ENCODE measurements at regions not wholly inside any gene's neighbourhood (a gene's known extent, or its start where the extent isn't known, plus 50 kb on each side); places are given as distances from the start of the nearest gene placed in this dataset.
A peak's percentile ranks its signal among the peaks of the same experiment; 100 is the strongest.

DNA sequence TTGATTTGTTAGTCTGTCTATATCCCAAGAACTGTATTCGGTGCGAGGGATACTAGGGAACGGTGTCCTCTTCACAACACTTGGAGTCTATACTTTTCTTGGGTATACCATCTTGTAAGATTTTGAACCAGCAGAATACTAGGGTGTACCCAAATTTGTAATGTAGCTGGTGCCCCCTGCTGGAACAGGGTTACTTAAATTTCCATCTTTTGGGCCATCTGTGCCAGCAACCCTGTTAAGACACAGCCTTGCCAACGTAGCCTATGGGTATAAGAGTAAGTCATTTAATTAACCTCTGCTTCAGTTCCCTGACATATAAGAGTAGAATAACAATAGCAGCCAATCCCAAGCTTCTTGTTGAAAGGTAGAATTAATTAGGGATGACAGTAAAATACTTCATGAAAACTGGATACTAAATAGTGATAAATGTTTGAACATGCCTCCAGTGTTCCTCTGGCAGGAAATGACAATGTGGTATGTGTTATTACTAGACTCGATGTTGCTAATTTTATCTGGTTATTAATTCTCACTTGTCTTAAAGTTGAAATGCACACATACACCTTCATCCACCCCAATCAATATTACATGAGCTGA lies 607.6 kb downstream of the FGF9 start:
- Histone ChIP-seq H2BK5ac (ENCODE audit: low read depth, low read length, poor library complexity, severe bottlenecking) (no peak overlapping the region), H4K20me1 (ENCODE audit: insufficient read depth, low read length) (no peaks in the 10 kb centered on the region), H3K56ac (ENCODE audit: extremely low read depth, insufficient read depth, low read length) (no peak overlapping the region), H3K4me3 (ENCODE audit: insufficient read depth, low read depth, low read length) (no peak overlapping the region), H3K9me1 (ENCODE audit: insufficient read depth, low read length) (no peaks in the 10 kb centered on the region), H2AK5ac (ENCODE audit: low read depth, low read length) (no peak overlapping the region), H2BK20ac (ENCODE audit: low read depth, low read length) (0 out of 2 replicates have a peak overlapping the region, but pooled peaks have one; percentile 28), H3K23ac (ENCODE audit: low read depth, low read length) (no peak overlapping the region), H3K14ac (replicated peaks; ENCODE audit: low read depth, low read length) (no peak overlapping the region), H3K36me3 (ENCODE audit: control insufficient read depth, insufficient read depth, low read length) (no peaks in the 10 kb centered on the region), H3K79me1 (ENCODE audit: low read depth in 1 of 2, low read length in 2 of 2) (no peaks in the 10 kb centered on the region), H2BK15ac (ENCODE audit: low read depth, low read length) (no peak overlapping the region), H3K27ac (ENCODE audit: insufficient read depth, low read length) (no peak overlapping the region), H4K5ac (ENCODE audit: low read depth, low read length) (no peak overlapping the region), H3K4me2 (ENCODE audit: low read depth, low read length) (no peak overlapping the region), H3K4me1 (ENCODE audit: control insufficient read depth, insufficient read depth, low read length) (no peaks in the 10 kb centered on the region; the same call in 1 of the 2 replicates), H3K18ac (ENCODE audit: low read depth, low read length) (no peak overlapping the region), H3K9ac (ENCODE audit: low read depth, low read length) (no peak overlapping the region), H3K27me3 (ENCODE audit: control insufficient read depth, insufficient read depth, low read length) (no peaks in the 10 kb centered on the region; the same call in 1 of the 2 replicates), H4K91ac (ENCODE audit: insufficient read depth, low read depth, low read length) (no peak overlapping the region), H3K9me3 (ENCODE audit: control insufficient read depth, insufficient read depth, low read length) (no peaks in the 10 kb centered on the region), H2AFZ (replicated peaks; ENCODE audit: low read length, poor library complexity) (no peak overlapping the region), H2BK120ac (ENCODE audit: low read depth, low read length) (no peak overlapping the region; the same call in 1 of the 2 replicates), H4K8ac (ENCODE audit: low read depth in 2 of 2, low read length in 2 of 2) (no peak overlapping the region), H2AK9ac (replicated peaks; ENCODE audit: low read depth, low read length, poor library complexity) (no peak overlapping the region), H3K4ac (ENCODE audit: low read depth, low read length) (no peak overlapping the region)
- no CpG with 5 or more reads among the region's 5 CpGs for WGBS, 2 experiments (ENCODE audit: extremely low coverage in 2 of 2, insufficient read length in 1 of 2)
- CTCF ChIA-PET, result interaction anchor here (0.7 to 2.3 kb wide), 4 partner anchors 211 to 641 kb away, joined by 3 to 5 read pairs (median 3); no protein-coding TSS in a partner anchor
- in situ Hi-C loops (cut with MboI; ENCODE audit: low sequenced_read_pairs), result no loop called here
- intact Hi-C loops (cut with micrococcal nuclease), result loop anchor here (1.0 to 10.0 kb wide), 8 partner anchors 204 to 653 kb away; partner anchors contain the start of gene FGF9
- TF ChIP-seq RFX5 (IDR thresholded peaks at IDR 0.05; ENCODE audit: low read depth, low read length) (no peak), BHLHE40 (IDR thresholded peaks at IDR 0.05; ENCODE audit: low read depth, low read length) (no peak), NFE2L2 (IDR thresholded peaks at IDR 0.05; ENCODE audit: low read depth, low read length) (no peak), SMC3 (IDR thresholded peaks at IDR 0.05; ENCODE audit: low read depth, low read length) (peak; percentile 81), FOS (IDR thresholded peaks at IDR 0.05; ENCODE audit: low read depth, low read length) (no peak), RAD21 (IDR thresholded peaks at IDR 0.05; ENCODE audit: low read length) (peak; percentile 78), POLR2A (IDR thresholded peaks at IDR 0.05; ENCODE audit: low read depth, low read length) (no peak), CEBPB (IDR thresholded peaks at IDR 0.05; ENCODE audit: low read depth, low read length) (no peak), USF2 (IDR thresholded peaks at IDR 0.05; ENCODE audit: low read depth, low read length) (no peak), CHD1 (IDR thresholded peaks at IDR 0.05; ENCODE audit: low read depth, low read length) (no peak), MAFK (IDR thresholded peaks at IDR 0.05; ENCODE audit: low read depth, low read length) (no peak), RCOR1 (IDR thresholded peaks at IDR 0.05; ENCODE audit: insufficient replicate concordance, low read length) (no peak), MAZ (IDR thresholded peaks at IDR 0.05; ENCODE audit: borderline replicate concordance, low read depth, low read length) (no peak), MXI1 (IDR thresholded peaks at IDR 0.05; ENCODE audit: borderline replicate concordance, low read depth, low read length) (no peak)
- TF ChIP-seq, protein P1, sequence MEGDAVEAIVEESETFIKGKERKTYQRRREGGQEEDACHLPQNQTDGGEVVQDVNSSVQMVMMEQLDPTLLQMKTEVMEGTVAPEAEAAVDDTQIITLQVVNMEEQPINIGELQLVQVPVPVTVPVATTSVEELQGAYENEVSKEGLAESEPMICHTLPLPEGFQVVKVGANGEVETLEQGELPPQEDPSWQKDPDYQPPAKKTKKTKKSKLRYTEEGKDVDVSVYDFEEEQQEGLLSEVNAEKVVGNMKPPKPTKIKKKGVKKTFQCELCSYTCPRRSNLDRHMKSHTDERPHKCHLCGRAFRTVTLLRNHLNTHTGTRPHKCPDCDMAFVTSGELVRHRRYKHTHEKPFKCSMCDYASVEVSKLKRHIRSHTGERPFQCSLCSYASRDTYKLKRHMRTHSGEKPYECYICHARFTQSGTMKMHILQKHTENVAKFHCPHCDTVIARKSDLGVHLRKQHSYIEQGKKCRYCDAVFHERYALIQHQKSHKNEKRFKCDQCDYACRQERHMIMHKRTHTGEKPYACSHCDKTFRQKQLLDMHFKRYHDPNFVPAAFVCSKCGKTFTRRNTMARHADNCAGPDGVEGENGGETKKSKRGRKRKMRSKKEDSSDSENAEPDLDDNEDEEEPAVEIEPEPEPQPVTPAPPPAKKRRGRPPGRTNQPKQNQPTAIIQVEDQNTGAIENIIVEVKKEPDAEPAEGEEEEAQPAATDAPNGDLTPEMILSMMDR (conservative IDR thresholded peaks at IDR 0.05; ENCODE audit: low read depth, low read length), result peak; percentile 69
- TF ChIP-seq, protein P2, sequence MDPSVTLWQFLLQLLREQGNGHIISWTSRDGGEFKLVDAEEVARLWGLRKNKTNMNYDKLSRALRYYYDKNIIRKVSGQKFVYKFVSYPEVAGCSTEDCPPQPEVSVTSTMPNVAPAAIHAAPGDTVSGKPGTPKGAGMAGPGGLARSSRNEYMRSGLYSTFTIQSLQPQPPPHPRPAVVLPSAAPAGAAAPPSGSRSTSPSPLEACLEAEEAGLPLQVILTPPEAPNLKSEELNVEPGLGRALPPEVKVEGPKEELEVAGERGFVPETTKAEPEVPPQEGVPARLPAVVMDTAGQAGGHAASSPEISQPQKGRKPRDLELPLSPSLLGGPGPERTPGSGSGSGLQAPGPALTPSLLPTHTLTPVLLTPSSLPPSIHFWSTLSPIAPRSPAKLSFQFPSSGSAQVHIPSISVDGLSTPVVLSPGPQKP (IDR thresholded peaks at IDR 0.05; ENCODE audit: borderline replicate concordance, low read depth, low read length), result no peak
- dilution Hi-C loops (cut with HindIII; ENCODE audit: low sequenced_read_pairs, unreplicated experiment), result no loop called here
- POLR2A ChIA-PET (ENCODE audit: unreplicated experiment), result no interaction called here
- peak; percentile 81 for ATAC-seq (ENCODE audit: low read depth)
- BruUV-seq (replicated peaks), result no TSS peak
- DNase-seq, result peak; percentile 63
